Dermis microvascular lymphatic vessel endothelial cell (primary cell): ENCODE measurements at regions not wholly inside any gene's neighbourhood (a gene's known extent, or its start where the extent isn't known, plus 50 kb on each side); places are given as distances from the start of the nearest gene placed in this dataset.

ENCODE experiments used
- DNase-seq, 2 donors: peaks; one replicate each; pipeline versions ENCODE4 v3.0.0 to v3.0.0-alpha.2; 2010; ENCODE audit warnings: low read depth in 2 of 2

- DNase-seq, result no peak
Observed at GRCh38 chr11:70700453-70700852, 302.1 kb downstream of the CTTN start.

DNA sequence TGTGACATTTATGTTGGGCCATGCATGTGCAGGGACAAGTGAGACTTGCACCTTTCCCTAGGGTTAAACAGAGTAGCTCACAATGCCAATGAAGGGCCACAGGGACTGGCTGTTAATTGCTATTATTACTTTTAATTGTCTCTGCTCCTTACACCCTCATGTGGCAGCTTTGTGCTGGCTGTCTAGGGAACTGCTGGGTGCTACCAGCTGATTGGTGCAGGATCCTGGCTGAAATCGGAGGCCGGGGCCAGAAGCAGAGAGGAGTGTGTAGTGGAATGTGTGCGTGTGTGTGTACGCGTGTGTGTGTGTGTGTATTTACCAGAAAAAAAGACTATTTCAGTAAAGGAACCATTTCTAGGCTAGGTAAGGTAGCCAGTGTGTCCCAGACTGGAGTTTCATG lies 302.5 kb downstream of the CTTN start:
- no peak for DNase-seq

DNA sequence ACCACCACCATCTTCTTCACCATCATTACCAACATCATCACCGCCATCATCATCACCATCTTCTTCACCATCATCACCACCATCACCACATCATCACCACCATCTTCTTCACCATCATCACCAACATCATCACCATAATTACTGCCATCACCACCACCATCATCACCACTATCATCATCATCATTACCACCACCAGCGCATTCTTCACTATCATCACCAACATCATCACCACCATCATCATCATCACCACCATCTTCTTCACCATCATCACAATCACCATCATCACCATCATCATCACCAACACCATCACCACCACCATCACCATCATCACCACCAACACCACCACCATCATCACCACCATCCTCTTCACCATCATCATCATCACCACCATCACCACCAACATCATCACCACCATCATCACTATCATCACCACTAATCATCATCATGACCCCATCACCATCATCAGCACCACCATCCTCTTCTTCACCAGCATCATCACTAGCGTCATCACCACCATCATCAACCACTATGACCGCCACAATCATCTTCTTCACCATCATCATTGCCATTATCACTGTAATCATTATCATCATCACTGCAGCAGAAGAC lies 303.8 kb downstream of the CTTN start:
- no peak for DNase-seq

GRCh38 chr11:70703141-70704064 lies 305.1 kb downstream of the CTTN start:
- DNase-seq, result no peak

GRCh38 chr11:70705097-70705496 lies 306.8 kb downstream of the CTTN start:
- DNase-seq, result no peak

GRCh38 chr11:70705930-70706329 lies 307.6 kb downstream of the CTTN start:
- no peak for DNase-seq

- DNase-seq, result no peak
Observed at GRCh38 chr11:70707821-70708220, 309.5 kb downstream of the CTTN start.

DNA sequence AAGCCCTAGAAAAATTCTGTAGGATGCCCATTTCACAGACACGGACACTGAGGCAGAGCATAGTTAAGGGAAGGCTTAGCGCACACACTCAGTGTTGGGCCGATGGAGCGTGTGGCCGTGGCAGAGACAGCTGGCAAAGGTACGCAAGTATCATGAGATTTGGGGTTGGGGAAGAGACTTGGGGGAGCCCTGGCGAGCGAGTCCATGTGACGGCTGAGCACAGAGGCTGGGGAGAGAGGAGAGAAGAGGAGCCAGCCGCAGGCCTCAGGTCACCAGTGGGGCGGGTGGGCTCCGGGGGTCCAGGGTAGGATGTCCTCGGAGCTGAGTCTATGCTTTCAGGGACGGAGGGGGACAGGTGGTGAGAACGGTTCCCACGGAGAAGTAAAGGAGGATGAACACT lies 311.3 kb downstream of the CTTN start:
- no peak for DNase-seq

DNA sequence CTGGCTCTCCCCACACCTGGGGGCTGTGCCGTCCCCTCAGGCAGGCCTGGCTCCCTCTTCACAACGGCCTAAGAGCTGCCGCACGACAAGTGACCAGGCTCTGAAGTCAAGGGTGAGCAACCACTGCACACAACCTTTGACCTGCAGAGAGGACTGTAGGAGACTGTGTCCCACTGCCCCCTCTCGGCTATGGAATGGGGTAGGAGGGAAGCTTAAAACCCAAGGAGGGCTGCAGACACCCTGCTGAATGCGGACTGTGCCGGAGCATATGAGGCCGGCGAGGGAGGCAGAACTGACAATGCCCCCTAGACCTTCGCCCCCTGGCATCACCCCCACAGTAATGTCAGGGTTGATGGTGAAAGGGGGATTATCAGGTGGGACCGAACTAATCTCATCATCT lies 311.9 kb downstream of the CTTN start:
- no peak for DNase-seq

GRCh38 chr11:70710601-70711000 lies 312.3 kb downstream of the CTTN start:
- DNase-seq, result no peak

DNA sequence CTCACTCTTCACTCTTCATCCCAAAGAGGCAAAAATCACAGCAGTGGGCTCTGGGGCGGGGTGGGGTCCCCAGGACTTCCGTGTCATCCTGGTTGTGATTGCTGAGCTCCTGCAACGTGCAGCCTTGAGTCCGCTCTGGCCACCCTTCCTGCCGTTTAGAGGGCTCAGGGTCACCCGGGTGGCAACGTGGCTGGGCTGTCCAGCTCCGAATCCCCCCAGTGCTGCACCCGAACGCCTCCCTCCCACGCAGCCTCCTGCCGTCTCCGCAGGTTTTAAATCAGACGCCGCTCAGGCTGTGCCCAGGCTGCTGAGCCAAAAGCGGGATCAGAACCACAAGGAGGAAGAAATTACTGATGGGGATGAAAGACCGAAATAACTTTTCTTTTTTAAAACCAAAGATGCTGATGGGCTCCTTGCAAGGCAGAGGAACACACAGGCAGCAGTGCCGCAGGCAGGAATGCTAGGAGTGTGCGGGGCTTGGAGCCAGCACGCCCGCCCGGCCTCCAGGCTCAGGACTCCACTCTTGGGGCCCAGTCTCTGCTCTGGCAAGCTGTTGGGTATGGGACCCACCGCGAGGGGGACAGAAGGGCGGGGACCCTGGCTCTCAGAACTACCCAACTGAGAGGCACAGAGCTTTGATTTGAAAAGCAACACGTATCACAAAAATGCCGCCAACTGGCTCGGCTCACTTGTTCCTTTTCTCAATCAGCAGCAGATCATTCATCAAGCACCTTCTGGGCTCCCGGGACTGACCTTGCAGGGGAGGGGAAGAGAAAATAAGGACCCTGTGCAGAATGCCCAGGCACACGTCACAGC lies 313.0 kb downstream of the CTTN start:
- DNase-seq, result no peak

GRCh38 chr11:70711911-70712185 lies 313.5 kb downstream of the CTTN start:
- no peak for DNase-seq

GRCh38 chr11:70712471-70712870 lies 314.1 kb downstream of the CTTN start:
- DNase-seq, result no peak

GRCh38 chr11:70713086-70713835 lies 314.9 kb downstream of the CTTN start:
- DNase-seq, result no peak

GRCh38 chr11:70713988-70714665 lies 315.8 kb downstream of the CTTN start:
- no peak for DNase-seq

DNA sequence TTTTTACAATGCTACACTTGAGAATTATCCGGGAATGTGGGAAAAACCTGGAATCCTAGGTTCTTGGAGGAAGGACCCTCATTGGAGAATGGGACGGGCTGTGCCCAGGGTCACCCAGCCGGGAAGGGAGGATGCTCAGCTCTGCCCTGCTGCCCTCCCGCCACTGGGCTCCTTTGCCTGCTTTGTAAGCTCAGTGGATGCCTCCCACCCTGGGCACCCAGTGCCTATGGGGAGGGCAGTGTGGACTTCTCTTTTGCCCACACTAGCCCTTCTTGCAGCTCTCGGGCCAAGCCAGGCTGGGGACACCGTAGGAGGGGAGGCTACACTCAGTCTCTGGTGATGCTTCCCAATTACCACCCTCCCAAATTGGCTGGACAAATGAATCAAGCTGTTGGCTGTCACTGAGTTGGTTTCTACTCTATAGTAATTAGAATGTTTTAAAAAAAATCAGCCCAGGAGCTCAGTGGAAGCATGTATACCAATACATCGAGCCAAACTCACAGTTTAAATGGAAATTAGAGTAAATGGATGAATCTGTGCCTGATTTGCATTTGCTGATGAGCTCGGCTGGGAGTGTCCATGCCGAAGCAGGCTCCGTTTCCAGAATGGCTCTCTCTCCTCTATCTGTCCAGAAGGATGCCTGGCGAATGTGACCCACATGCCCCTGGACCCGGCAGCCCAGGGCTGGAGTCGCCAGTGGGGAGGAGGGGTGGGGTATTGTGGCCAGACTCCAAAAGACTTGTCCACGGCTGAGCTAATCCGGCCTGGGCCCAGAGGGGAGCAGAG lies 317.0 kb downstream of the CTTN start:
- no peak for DNase-seq

DNA sequence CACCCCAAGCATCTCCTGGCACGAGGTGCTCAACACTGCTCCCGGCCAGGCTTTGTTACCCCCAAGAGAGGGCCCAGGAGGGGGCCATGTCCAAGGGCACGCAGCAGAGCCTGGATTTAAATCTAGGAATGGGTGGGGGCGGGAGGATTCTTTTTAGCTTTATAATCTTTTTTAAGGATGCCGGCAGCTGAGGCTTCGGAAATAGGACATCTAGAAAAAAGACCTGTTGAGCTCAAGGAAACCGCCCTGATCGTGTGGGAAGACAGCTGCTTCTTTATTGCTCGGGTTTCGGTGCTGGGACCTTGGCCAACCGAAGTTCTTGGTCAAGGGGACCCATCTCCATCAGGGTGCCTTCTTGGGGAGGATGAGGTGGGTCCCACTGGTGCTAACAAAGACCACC lies 317.9 kb downstream of the CTTN start:
- DNase-seq, result no peak

- DNase-seq, result no peak
Observed at GRCh38 chr11:70716986-70717775, 318.9 kb downstream of the CTTN start.

DNA sequence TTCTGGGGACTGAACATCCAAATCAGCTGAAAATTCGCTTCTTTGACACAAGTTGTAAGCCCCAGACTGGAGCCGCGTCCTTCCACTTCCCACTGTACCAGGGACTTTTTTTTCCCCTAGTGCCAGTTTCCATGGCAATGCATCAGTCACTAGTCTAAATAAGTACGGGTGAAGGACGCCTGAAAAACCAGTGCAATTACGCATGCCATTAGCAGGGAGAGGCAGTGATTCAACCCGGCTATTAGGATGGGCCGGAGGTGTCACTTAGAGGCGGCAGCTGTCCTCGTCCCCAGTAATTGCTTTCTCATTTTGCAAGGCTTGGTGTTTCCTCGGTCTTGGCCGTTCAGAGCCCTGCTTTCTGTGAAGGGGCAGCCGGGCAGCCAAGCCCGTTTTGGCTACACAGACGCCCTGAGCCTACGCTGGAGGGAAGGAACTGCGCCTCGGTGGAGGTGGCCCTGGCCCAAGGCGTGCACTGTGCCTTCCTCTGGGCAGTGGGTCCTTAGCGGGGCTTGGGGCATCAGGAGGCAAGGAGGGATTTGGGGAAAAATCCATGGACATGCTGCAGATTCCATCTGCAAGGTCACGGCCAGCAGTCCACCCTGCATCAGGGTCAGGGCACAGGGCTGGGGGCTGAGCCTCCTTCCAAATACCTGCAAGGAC lies 319.7 kb downstream of the CTTN start:
- no peak for DNase-seq
